ENCODE measurements at regions not wholly inside any gene's neighbourhood (a gene's known extent, or its start where the extent isn't known, plus 50 kb on each side); places are given as distances from the start of the nearest gene placed in this dataset.

DNA sequence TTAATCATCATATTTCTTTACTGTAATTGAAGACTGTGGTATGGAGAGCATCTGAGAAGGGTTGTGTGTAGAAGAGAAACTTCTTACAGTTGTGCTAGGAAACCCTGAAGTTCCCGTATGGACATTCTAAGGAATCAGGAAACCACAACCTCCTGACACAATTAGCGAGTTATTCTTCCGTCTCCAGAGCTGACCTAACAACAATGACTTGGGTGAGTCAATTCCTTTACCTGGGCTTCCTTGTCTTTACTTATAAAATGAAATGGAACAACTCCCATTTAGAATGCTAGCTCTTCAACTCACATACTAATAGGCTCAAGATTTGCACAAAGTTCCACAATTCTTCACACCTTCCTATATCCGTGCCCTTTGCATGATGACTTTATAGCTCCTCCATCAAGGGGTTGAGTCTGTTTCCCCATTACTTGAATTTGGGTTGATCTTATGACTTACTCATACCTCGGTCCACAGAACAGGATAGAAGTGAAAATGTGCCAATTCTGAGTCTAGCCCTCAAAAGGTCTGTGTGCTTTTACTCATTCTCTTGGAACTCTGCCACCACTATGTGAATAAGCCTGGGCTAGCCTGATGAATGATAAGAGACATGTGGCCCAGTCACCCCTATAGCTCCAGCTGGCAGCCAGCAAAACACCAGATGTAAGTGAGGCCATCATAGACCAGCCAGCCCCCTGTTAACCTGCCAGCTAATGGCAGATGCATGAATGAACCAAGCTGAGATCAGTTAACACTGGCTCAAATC lies 459.4 kb downstream of the ETNK1 start:
- no peaks in the 10 kb centered on the region for H3K27me3 ChIP-seq (ENCODE audit: control insufficient read depth in 2 of 2, insufficient read depth in 1 of 2, low read length in 1 of 2)
- WGBS: 84% methylated on average over 5 of the region's 5 CpGs
- no peaks in the 10 kb centered on the region for H3K9me3 ChIP-seq (ENCODE audit: control insufficient read depth in 2 of 2, insufficient read depth in 1 of 2, low read length in 1 of 2)
- DNase-seq (ENCODE audit: low read depth in 6 of 9, low spot score in 9 of 9): no peak
- H3K4me1 ChIP-seq (ENCODE audit: control insufficient read depth in 2 of 2, insufficient read depth in 2 of 2, low read length in 2 of 2): no peaks in the 10 kb centered on the region
- H3K27ac ChIP-seq (ENCODE audit: low read depth in 1 of 2, low read length in 1 of 2): no peak overlapping the region
- no peak overlapping the region for H3K4me3 ChIP-seq (ENCODE audit: low read length in 2 of 2)
- no peaks in the 10 kb centered on the region for H3K36me3 ChIP-seq (ENCODE audit: control insufficient read depth in 2 of 2, insufficient read depth in 2 of 2, low read length in 1 of 2)

- Histone ChIP-seq H3K27me3 (ENCODE audit: control insufficient read depth in 2 of 2, insufficient read depth in 1 of 2, low read length in 1 of 2) (no peaks in the 10 kb centered on the region), H3K9me3 (ENCODE audit: control insufficient read depth in 2 of 2, insufficient read depth in 1 of 2, low read length in 1 of 2) (no peaks in the 10 kb centered on the region), H3K27ac (ENCODE audit: low read depth in 1 of 2, low read length in 1 of 2) (no peak overlapping the region), H3K4me1 (ENCODE audit: control insufficient read depth in 2 of 2, insufficient read depth in 2 of 2, low read length in 2 of 2) (no peaks in the 10 kb centered on the region), H3K4me3 (ENCODE audit: low read length in 2 of 2) (no peak overlapping the region), H3K36me3 (ENCODE audit: control insufficient read depth in 2 of 2, insufficient read depth in 2 of 2, low read length in 1 of 2) (no peaks in the 10 kb centered on the region)
- DNase-seq (ENCODE audit: low read depth in 6 of 9, low spot score in 9 of 9): no peak
- 96% methylated on average over 1 of the region's 1 CpG for WGBS
Observed at GRCh38 chr12:23088594-23088993, 463.6 kb downstream of the ETNK1 start.

DNA sequence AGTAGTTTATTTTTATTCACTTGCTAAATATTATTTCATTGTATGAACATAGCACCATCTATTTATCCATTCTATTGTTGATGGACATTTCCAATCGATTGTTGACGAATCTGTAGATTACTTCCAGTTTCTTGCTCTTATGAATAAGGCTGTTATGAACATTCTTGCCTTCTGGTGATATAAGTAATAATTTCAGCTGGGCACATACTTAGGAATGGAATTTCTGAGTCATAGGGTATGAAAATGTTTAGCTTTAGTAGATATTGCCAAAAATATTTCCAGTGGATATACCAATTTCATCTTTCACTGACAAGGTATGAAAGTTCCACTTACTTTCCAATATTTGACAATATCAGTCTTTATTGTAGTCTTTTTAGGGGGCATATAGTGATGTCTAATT lies 468.5 kb downstream of the ETNK1 start:
- Histone ChIP-seq H3K4me3 (ENCODE audit: low read length in 2 of 2) (no peak overlapping the region), H3K27me3 (ENCODE audit: control insufficient read depth in 2 of 2, insufficient read depth in 1 of 2, low read length in 1 of 2) (no peaks in the 10 kb centered on the region), H3K27ac (ENCODE audit: low read depth in 1 of 2, low read length in 1 of 2) (no peak overlapping the region), H3K36me3 (ENCODE audit: control insufficient read depth in 2 of 2, insufficient read depth in 2 of 2, low read length in 1 of 2) (no peaks in the 10 kb centered on the region), H3K9me3 (ENCODE audit: control insufficient read depth in 2 of 2, insufficient read depth in 1 of 2, low read length in 1 of 2) (no peaks in the 10 kb centered on the region), H3K4me1 (ENCODE audit: control insufficient read depth in 2 of 2, insufficient read depth in 2 of 2, low read length in 2 of 2) (no peaks in the 10 kb centered on the region)
- no peak for DNase-seq (ENCODE audit: low read depth in 6 of 9, low spot score in 9 of 9)
- whole genome bisulfite sequencing: 94% methylated on average over 2 of the region's 2 CpGs

- Histone ChIP-seq H3K36me3 (ENCODE audit: control insufficient read depth in 2 of 2, insufficient read depth in 2 of 2, low read length in 1 of 2) (no peaks in the 10 kb centered on the region), H3K9me3 (ENCODE audit: control insufficient read depth in 2 of 2, insufficient read depth in 1 of 2, low read length in 1 of 2) (no peaks in the 10 kb centered on the region), H3K27ac (ENCODE audit: low read depth in 1 of 2, low read length in 1 of 2) (no peak overlapping the region), H3K4me1 (ENCODE audit: control insufficient read depth in 2 of 2, insufficient read depth in 2 of 2, low read length in 2 of 2) (no peaks in the 10 kb centered on the region), H3K27me3 (ENCODE audit: control insufficient read depth in 2 of 2, insufficient read depth in 1 of 2, low read length in 1 of 2) (no peaks in the 10 kb centered on the region), H3K4me3 (ENCODE audit: low read length in 2 of 2) (no peak overlapping the region)
- DNase-seq (ENCODE audit: low read depth in 6 of 9, low spot score in 9 of 9): no peak
- WGBS: 97% methylated on average over 1 of the region's 1 CpG
Observed at GRCh38 chr12:23096321-23096720, 471.4 kb downstream of the ETNK1 start.

DNA sequence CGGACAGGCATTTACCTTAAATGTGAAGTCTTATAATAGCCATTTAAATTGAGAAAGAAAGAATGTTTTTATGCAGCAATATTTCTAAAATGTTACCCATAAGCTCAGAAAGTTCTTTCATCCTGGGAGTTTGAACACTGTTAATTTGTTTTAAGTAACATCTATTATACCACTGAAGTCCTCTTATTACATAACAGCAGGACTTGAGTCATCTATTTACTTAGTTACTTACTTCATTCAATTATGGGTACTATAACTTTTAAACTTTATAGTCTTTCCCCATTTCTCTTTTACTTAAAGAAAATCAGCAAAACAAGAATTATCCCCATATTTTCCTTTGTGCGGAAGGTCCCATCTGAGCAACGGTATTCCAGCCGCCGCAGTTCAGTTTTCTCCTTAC lies 473.1 kb downstream of the ETNK1 start:
- 98% methylated on average over 5 of the region's 5 CpGs for WGBS
- H3K4me1 ChIP-seq (ENCODE audit: control insufficient read depth in 2 of 2, insufficient read depth in 2 of 2, low read length in 2 of 2): no peaks in the 10 kb centered on the region

DNA sequence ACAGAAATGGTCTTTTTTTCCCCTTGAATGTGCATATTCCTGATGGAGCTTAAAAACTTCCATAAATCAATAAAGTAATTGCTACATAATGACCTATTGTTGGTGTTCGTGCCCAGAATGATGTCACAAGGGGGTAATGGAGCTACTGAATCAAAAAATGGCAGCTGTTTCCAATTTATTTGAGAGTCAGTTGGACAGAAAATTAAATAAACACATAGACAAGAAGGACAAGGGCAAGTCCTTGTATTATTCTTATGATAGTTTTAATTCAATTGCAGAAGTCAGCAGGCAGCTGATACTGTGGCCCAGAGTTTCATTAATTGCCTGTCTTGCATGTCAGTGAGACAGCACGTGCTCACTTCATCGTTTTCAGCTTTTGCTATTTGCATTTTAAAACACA lies 473.5 kb downstream of the ETNK1 start:
- Histone ChIP-seq H3K4me3 (ENCODE audit: low read length in 2 of 2) (no peak overlapping the region), H3K4me1 (ENCODE audit: control insufficient read depth in 2 of 2, insufficient read depth in 2 of 2, low read length in 2 of 2) (no peaks in the 10 kb centered on the region), H3K36me3 (ENCODE audit: control insufficient read depth in 2 of 2, insufficient read depth in 2 of 2, low read length in 1 of 2) (no peaks in the 10 kb centered on the region), H3K9me3 (ENCODE audit: control insufficient read depth in 2 of 2, insufficient read depth in 1 of 2, low read length in 1 of 2) (no peaks in the 10 kb centered on the region), H3K27ac (ENCODE audit: low read depth in 1 of 2, low read length in 1 of 2) (no peak overlapping the region), H3K27me3 (ENCODE audit: control insufficient read depth in 2 of 2, insufficient read depth in 1 of 2, low read length in 1 of 2) (no peaks in the 10 kb centered on the region)
- WGBS: 64% methylated on average over 3 of the region's 3 CpGs
- peak in 1 of 9 donors; percentile 2 for DNase-seq (ENCODE audit: low read depth in 6 of 9, low spot score in 9 of 9)

More for the DNA sequence above, 473.1 kb downstream of the ETNK1 start:
- Histone ChIP-seq H3K27ac (ENCODE audit: low read depth in 1 of 2, low read length in 1 of 2) (no peak overlapping the region), H3K9me3 (ENCODE audit: control insufficient read depth in 2 of 2, insufficient read depth in 1 of 2, low read length in 1 of 2) (no peaks in the 10 kb centered on the region), H3K36me3 (ENCODE audit: control insufficient read depth in 2 of 2, insufficient read depth in 2 of 2, low read length in 1 of 2) (no peaks in the 10 kb centered on the region), H3K27me3 (ENCODE audit: control insufficient read depth in 2 of 2, insufficient read depth in 1 of 2, low read length in 1 of 2) (no peaks in the 10 kb centered on the region), H3K4me3 (ENCODE audit: low read length in 2 of 2) (no peak overlapping the region)
- DNase-seq (ENCODE audit: low read depth in 6 of 9, low spot score in 9 of 9): no peak

DNA sequence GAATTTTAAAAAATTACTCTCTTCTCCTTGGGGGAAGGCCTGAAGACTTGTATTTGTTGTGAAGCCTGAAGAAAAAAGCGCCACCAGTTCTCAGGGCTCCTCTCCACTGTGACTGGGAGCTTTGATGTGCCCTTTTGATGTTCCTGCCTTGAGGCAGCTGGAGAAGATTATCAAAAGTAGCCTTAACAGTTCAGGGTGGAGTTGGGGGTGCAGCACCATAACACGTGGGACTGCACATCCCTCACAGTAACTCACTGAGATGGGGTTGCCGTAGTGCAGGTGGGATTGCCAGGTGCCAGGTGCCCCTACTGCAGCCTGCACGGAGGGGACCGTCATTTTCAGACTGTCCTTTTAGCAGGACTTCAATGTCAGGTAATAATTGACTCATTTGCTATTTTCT lies 474.1 kb downstream of the ETNK1 start:
- Histone ChIP-seq H3K4me3 (ENCODE audit: low read length in 2 of 2) (no peak overlapping the region), H3K36me3 (ENCODE audit: control insufficient read depth in 2 of 2, insufficient read depth in 2 of 2, low read length in 1 of 2) (no peaks in the 10 kb centered on the region), H3K27me3 (ENCODE audit: control insufficient read depth in 2 of 2, insufficient read depth in 1 of 2, low read length in 1 of 2) (no peaks in the 10 kb centered on the region), H3K9me3 (ENCODE audit: control insufficient read depth in 2 of 2, insufficient read depth in 1 of 2, low read length in 1 of 2) (no peaks in the 10 kb centered on the region), H3K27ac (ENCODE audit: low read depth in 1 of 2, low read length in 1 of 2) (no peak overlapping the region), H3K4me1 (ENCODE audit: control insufficient read depth in 2 of 2, insufficient read depth in 2 of 2, low read length in 2 of 2) (no peaks in the 10 kb centered on the region)
- 58% methylated on average over 5 of the region's 5 CpGs for WGBS
- peak in 4 of 9 donors; percentile 0 to 28 (median 6) for DNase-seq (ENCODE audit: low read depth in 6 of 9, low spot score in 9 of 9)

DNA sequence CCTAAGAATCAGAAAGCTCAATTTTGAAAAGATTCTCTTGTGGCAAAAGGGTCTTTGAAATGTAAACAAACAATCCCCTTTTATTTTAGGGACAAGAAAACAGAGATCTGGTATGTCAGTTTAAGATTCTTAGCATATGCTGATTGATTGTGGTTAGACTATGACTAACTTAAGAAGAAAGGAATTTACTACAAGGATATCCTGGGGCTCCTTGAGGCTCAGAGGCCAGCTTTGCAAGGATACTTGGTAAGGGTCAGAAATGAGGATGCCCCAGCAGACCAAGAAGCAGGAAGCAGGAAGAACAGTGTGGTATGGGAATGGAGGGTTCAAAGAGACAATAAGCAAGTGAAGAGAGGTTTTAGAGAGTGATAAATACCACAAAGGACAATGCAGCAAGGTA lies 474.6 kb downstream of the ETNK1 start:
- Histone ChIP-seq H3K36me3 (ENCODE audit: control insufficient read depth in 2 of 2, insufficient read depth in 2 of 2, low read length in 1 of 2) (no peaks in the 10 kb centered on the region), H3K9me3 (ENCODE audit: control insufficient read depth in 2 of 2, insufficient read depth in 1 of 2, low read length in 1 of 2) (no peaks in the 10 kb centered on the region), H3K4me1 (ENCODE audit: control insufficient read depth in 2 of 2, insufficient read depth in 2 of 2, low read length in 2 of 2) (no peaks in the 10 kb centered on the region), H3K4me3 (ENCODE audit: low read length in 2 of 2) (no peak overlapping the region), H3K27ac (ENCODE audit: low read depth in 1 of 2, low read length in 1 of 2) (no peak overlapping the region), H3K27me3 (ENCODE audit: control insufficient read depth in 2 of 2, insufficient read depth in 1 of 2, low read length in 1 of 2) (no peaks in the 10 kb centered on the region)
- no peak for DNase-seq (ENCODE audit: low read depth in 6 of 9, low spot score in 9 of 9)

DNA sequence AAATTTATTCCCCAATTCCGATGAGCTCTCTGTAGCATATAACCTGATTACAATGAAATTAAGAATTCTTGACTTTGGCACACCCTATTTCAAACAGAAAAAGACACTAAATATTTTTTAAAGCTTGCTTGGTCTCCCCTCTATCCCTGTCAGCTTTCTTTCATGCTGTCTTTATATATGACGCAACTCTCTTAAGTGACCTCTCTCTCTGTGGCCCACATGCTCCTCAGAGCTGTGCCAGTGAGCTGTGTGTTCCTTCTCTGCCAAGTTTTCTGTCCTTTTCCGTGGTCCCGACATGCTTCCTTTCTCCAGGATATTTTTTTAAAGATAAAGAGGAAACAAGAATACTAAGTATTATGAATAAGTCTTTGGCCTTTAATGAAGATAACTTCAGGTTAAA lies 484.0 kb downstream of the ETNK1 start:
- 89% methylated on average over 4 of the region's 4 CpGs for WGBS
- no peak overlapping the region for H3K4me3 ChIP-seq (ENCODE audit: low read length in 2 of 2)
- DNase-seq (ENCODE audit: low read depth in 6 of 9, low spot score in 9 of 9): no peak
- no peaks in the 10 kb centered on the region for H3K36me3 ChIP-seq (ENCODE audit: control insufficient read depth in 2 of 2, insufficient read depth in 2 of 2, low read length in 1 of 2)
- H3K4me1 ChIP-seq (ENCODE audit: control insufficient read depth in 2 of 2, insufficient read depth in 2 of 2, low read length in 2 of 2): no peaks in the 10 kb centered on the region
- no peak overlapping the region for H3K27ac ChIP-seq (ENCODE audit: low read depth in 1 of 2, low read length in 1 of 2)
- no peaks in the 10 kb centered on the region for H3K9me3 ChIP-seq (ENCODE audit: control insufficient read depth in 2 of 2, insufficient read depth in 1 of 2, low read length in 1 of 2)
- no peaks in the 10 kb centered on the region for H3K27me3 ChIP-seq (ENCODE audit: control insufficient read depth in 2 of 2, insufficient read depth in 1 of 2, low read length in 1 of 2)
